DOHH2 (cell line): ENCODE measurements at regions not wholly inside any gene's neighbourhood (a gene's known extent, or its start where the extent isn't known, plus 50 kb on each side); places are given as distances from the start of the nearest gene placed in this dataset.

Experiments
- CTCF ChIP-seq: fragments of 200-600 bp; sonication (generic); IDR thresholded peaks from one replicate; pipeline ENCODE4 v1.5.1; 2014; ENCODE audit warnings: antibody characterized with exemption, mild to moderate bottlenecking, low read depth, low read length; ENCODE audit not compliant: poor library complexity, severe bottlenecking
- EZH2phosphoT487 ChIP-seq: fragments of 200-600 bp; sonication (generic); IDR thresholded peaks from 2 replicates; pipeline ENCODE4 v1.6.1; 2017; ENCODE audit warnings: borderline replicate concordance, mild to moderate bottlenecking, antibody characterized with exemption, low read length, moderate library complexity, mixed read lengths

GRCh38 chr10:123377883-123378282, 223.7 kb downstream of the BUB3 start:
- TF ChIP-seq CTCF (no peak), EZH2phosphoT487 (no peak)
